GM21360 (cell line): ENCODE measurements at regions not wholly inside any gene's neighbourhood (a gene's known extent, or its start where the extent isn't known, plus 50 kb on each side); places are given as distances from the start of the nearest gene placed in this dataset.
"Not testable (repeated sequence)": the region's sequence is repeated elsewhere in the genome, so short reads cannot be mapped to it uniquely, and the experiment has no call there.

Source experiments
- ATAC-seq: cut with Tn5 transposase; IDR thresholded peaks from one replicate; pipeline ENCODE4 v1.9.1; 2021; ENCODE audit warnings: mild to moderate bottlenecking, moderate library complexity; ENCODE audit not compliant: unreplicated experiment

GRCh38 chr1:189216886-189217285, 1260.8 kb downstream of the BRINP3 start:
- no peak for ATAC-seq

GRCh38 chr1:189217646-189218045, 1260.0 kb downstream of the BRINP3 start:
- ATAC-seq, result no peak

- ATAC-seq, result no peak
Measured at GRCh38 chr1:189220750-189221149, 1256.9 kb downstream of the BRINP3 start.

GRCh38 chr1:189225794-189226145, 1251.9 kb downstream of the BRINP3 start:
- ATAC-seq, result not testable (repeated sequence)

- no peak for ATAC-seq
Measured at GRCh38 chr1:189226779-189227178, 1250.9 kb downstream of the BRINP3 start.

GRCh38 chr1:189237008-189237407, 1240.7 kb downstream of the BRINP3 start:
- ATAC-seq, result no peak

GRCh38 chr1:189253601-189254350, 1223.9 kb downstream of the BRINP3 start:
- no peak for ATAC-seq

GRCh38 chr1:189261128-189261527, 1216.5 kb downstream of the BRINP3 start:
- ATAC-seq, result not testable (repeated sequence)

- ATAC-seq, result no peak
Measured at GRCh38 chr1:189269011-189269410, 1208.7 kb downstream of the BRINP3 start.

GRCh38 chr1:189274267-189274666, 1203.4 kb downstream of the BRINP3 start:
- ATAC-seq, result no peak

- ATAC-seq, result no peak
Measured at GRCh38 chr1:189275796-189276195, 1201.9 kb downstream of the BRINP3 start.

- ATAC-seq, result no peak
Measured at GRCh38 chr1:189289346-189289745, 1188.3 kb downstream of the BRINP3 start.

- no peak for ATAC-seq
Measured at GRCh38 chr1:189301235-189301634, 1176.4 kb downstream of the BRINP3 start.

- no peak for ATAC-seq
Measured at GRCh38 chr1:189305279-189305678, 1172.4 kb downstream of the BRINP3 start.

- ATAC-seq, result no peak
Measured at GRCh38 chr1:189311915-189312314, 1165.7 kb downstream of the BRINP3 start.

- no peak for ATAC-seq
Measured at GRCh38 chr1:189312499-189312898, 1165.2 kb downstream of the BRINP3 start.

GRCh38 chr1:189313488-189313887, 1164.2 kb downstream of the BRINP3 start:
- no peak for ATAC-seq

- no peak for ATAC-seq
Measured at GRCh38 chr1:189315035-189315901, 1162.4 kb downstream of the BRINP3 start.

- no peak for ATAC-seq
Measured at GRCh38 chr1:189323091-189323490, 1154.6 kb downstream of the BRINP3 start.

- ATAC-seq, result not testable (repeated sequence)
Measured at GRCh38 chr1:189331071-189331470, 1146.6 kb downstream of the BRINP3 start.

GRCh38 chr1:189336115-189337100, 1141.3 kb downstream of the BRINP3 start:
- no peak for ATAC-seq
